IMR-90 (cell line): ENCODE measurements at regions not wholly inside any gene's neighbourhood (a gene's known extent, or its start where the extent isn't known, plus 50 kb on each side); places are given as distances from the start of the nearest gene placed in this dataset.

Source experiments
- ATAC-seq: fragments of 200-7000 bp; cut with Tn5 transposase; 2 replicates; pipeline ENCODE4 v1.9.1; 2020; ENCODE audit warnings: low read depth, mild to moderate bottlenecking, moderate library complexity
- BruUV-seq: library from RNA; stranded (reverse); fragments of 400-500 nt; replicated peaks from 2 replicates; lab custom pipeline; 2021; lab: Mats Ljungman, UMichigan
- CTCF ChIA-PET: fragments of 300-600 bp; formaldehyde crosslinking; extraction: SDS; loops from one replicate; lab custom pipeline; 2021; ENCODE audit warnings: antibody characterized with exemption; lab: Yijun Ruan, JAX
- POLR2A ChIA-PET: fragments of 300-600 bp; sonication (Branson Sonifier 250); formaldehyde crosslinking; loops from one replicate; lab custom pipeline; 2022; ENCODE audit warnings: antibody characterized with exemption; ENCODE audit not compliant: unreplicated experiment; lab: Charles Lee
- DNase-seq: peaks from one replicate; pipeline ENCODE4 v3.0.0; 2013
- H2AFZ ChIP-seq: replicated peaks from 2 replicates; pipeline ENCODE3; 2013; ENCODE audit warnings: low read length, mild to moderate bottlenecking; ENCODE audit not compliant: poor library complexity
- H2AK5ac ChIP-seq: 2 replicates; pipeline ENCODE4 v1.6.1; 2013; ENCODE audit warnings: low read depth, low read length, inconsistent platforms
- H2AK9ac ChIP-seq: replicated peaks from 2 replicates; pipeline ENCODE3; 2013; ENCODE audit warnings: mild to moderate bottlenecking, low read depth, low read length, moderate library complexity; ENCODE audit not compliant: poor library complexity
- H2BK120ac ChIP-seq: 2 replicates; pipeline ENCODE4 v1.6.1; 2013; ENCODE audit warnings: low read depth, low read length, inconsistent platforms
- H2BK15ac ChIP-seq: 3 replicates; pipeline ENCODE4 v1.6.1; 2013; ENCODE audit warnings: low read depth, low read length, inconsistent platforms
- H2BK20ac ChIP-seq: 2 replicates; pipeline ENCODE4 v1.6.1; 2013; ENCODE audit warnings: low read depth, mild to moderate bottlenecking, inconsistent platforms, low read length, moderate library complexity
- H2BK5ac ChIP-seq: 2 replicates; pipeline ENCODE4 v1.6.1; 2013; ENCODE audit warnings: mild to moderate bottlenecking, low read depth, low read length, inconsistent platforms; ENCODE audit not compliant: poor library complexity, severe bottlenecking
- H3K14ac ChIP-seq: replicated peaks from 2 replicates; pipeline ENCODE4 v1.6.1; 2013; ENCODE audit warnings: low read depth, low read length, inconsistent platforms
- H3K18ac ChIP-seq: 2 replicates; pipeline ENCODE4 v1.6.1; 2013; ENCODE audit warnings: low read depth, low read length, control low read depth
- H3K23ac ChIP-seq: 2 replicates; pipeline ENCODE4 v1.6.1; 2013; ENCODE audit warnings: low read depth, low read length, inconsistent platforms
- H3K27ac ChIP-seq: 2 replicates; pipeline ENCODE4 v1.5.1; 2013; ENCODE audit warnings: mild to moderate bottlenecking, control low read depth, low read length; ENCODE audit not compliant: insufficient read depth
- H3K27me3 ChIP-seq: 2 replicates; pipeline ENCODE4 v1.6.1; 2013; ENCODE audit warnings: low read length; ENCODE audit not compliant: control insufficient read depth, insufficient read depth
- H3K36me3 ChIP-seq: 2 replicates; pipeline ENCODE4 v1.6.1; 2013; ENCODE audit warnings: low read length, mixed read lengths; ENCODE audit not compliant: control insufficient read depth, insufficient read depth
- H3K4ac ChIP-seq: 2 replicates; pipeline ENCODE4 v1.6.1; 2013; ENCODE audit warnings: low read depth, low read length, inconsistent platforms
- H3K4me1 ChIP-seq: 2 replicates; pipeline ENCODE4 v1.6.1; 2013; ENCODE audit warnings: low read length, mixed read lengths; ENCODE audit not compliant: control insufficient read depth, insufficient read depth
- H3K4me2 ChIP-seq: 2 replicates; pipeline ENCODE4 v1.6.1; 2013; ENCODE audit warnings: low read depth, mild to moderate bottlenecking, control low read depth, low read length, moderate library complexity
- H3K4me3 ChIP-seq: 2 replicates; pipeline ENCODE4 v1.5.1; 2013; ENCODE audit warnings: low read depth, mild to moderate bottlenecking, control low read depth, low read length, moderate library complexity; ENCODE audit not compliant: insufficient read depth
- H3K56ac ChIP-seq: 2 replicates; pipeline ENCODE4 v1.6.1; 2013; ENCODE audit warnings: low read length, inconsistent platforms; ENCODE audit not compliant: insufficient read depth; ENCODE audit errors: extremely low read depth
- H3K79me1 ChIP-seq, 2 experiments: 2 replicates each; pipeline ENCODE4 v1.6.1; 2013; ENCODE audit warnings: low read length in 2 of 2, inconsistent platforms in 1 of 2, low read depth in 1 of 2
- H3K9ac ChIP-seq: 2 replicates; pipeline ENCODE4 v1.6.1; 2013; ENCODE audit warnings: low read depth, low read length, control low read depth
- H3K9me1 ChIP-seq: 2 replicates; pipeline ENCODE4 v1.6.1; 2013; ENCODE audit warnings: low read length, inconsistent platforms; ENCODE audit not compliant: insufficient read depth
- H3K9me3 ChIP-seq: 2 replicates; pipeline ENCODE4 v1.6.1; 2013; ENCODE audit warnings: low read length; ENCODE audit not compliant: control insufficient read depth, insufficient read depth
- H4K20me1 ChIP-seq: 2 replicates; pipeline ENCODE4 v1.6.1; 2013; ENCODE audit warnings: low read length, inconsistent platforms; ENCODE audit not compliant: insufficient read depth
- H4K5ac ChIP-seq: 2 replicates; pipeline ENCODE4 v1.6.1; 2013; ENCODE audit warnings: mild to moderate bottlenecking, low read depth, low read length, control low read depth
- H4K8ac ChIP-seq, 2 experiments: 2 replicates each; pipeline ENCODE4 v1.6.1; 2013; ENCODE audit warnings: low read depth in 2 of 2, low read length in 2 of 2, control low read depth in 1 of 2, inconsistent platforms in 1 of 2
- H4K91ac ChIP-seq: 2 replicates; pipeline ENCODE4 v1.6.1; 2013; ENCODE audit warnings: low read depth, low read length, inconsistent platforms; ENCODE audit not compliant: insufficient read depth
- BHLHE40 ChIP-seq: fragments of 150-350 bp; IDR thresholded peaks from 2 replicates; pipeline ENCODE4 v1.6.1; 2016; ENCODE audit warnings: mild to moderate bottlenecking, low read depth, low read length
- CEBPB ChIP-seq: IDR thresholded peaks from 2 replicates; pipeline ENCODE4 v1.6.1; 2012; ENCODE audit warnings: low read depth, low read length, improper control_type of control experiment
- CHD1 ChIP-seq: IDR thresholded peaks from 2 replicates; pipeline ENCODE4 v1.6.1; 2012; ENCODE audit warnings: low read depth, low read length, improper control_type of control experiment
- FOS ChIP-seq: fragments of 150-350 bp; IDR thresholded peaks from 2 replicates; pipeline ENCODE4 v1.6.1; 2016; ENCODE audit warnings: low read depth, low read length
- MAFK ChIP-seq: IDR thresholded peaks from 2 replicates; pipeline ENCODE4 v1.6.1; 2012; ENCODE audit warnings: low read depth, low read length, improper control_type of control experiment
- MAZ ChIP-seq: IDR thresholded peaks from 2 replicates; pipeline ENCODE4 v1.6.1; 2012; ENCODE audit warnings: low read depth, mild to moderate bottlenecking, low read length, improper control_type of control experiment, moderate library complexity, borderline replicate concordance
- MXI1 ChIP-seq: IDR thresholded peaks from 2 replicates; pipeline ENCODE4 v1.6.1; 2012; ENCODE audit warnings: low read depth, mild to moderate bottlenecking, low read length, moderate library complexity, borderline replicate concordance
- NFE2L2 ChIP-seq: fragments of 150-350 bp; IDR thresholded peaks from 2 replicates; pipeline ENCODE4 v1.6.1; 2016; ENCODE audit warnings: low read depth, mild to moderate bottlenecking, low read length
- POLR2A ChIP-seq: IDR thresholded peaks from 2 replicates; pipeline ENCODE4 v1.6.1; 2012; ENCODE audit warnings: mild to moderate bottlenecking, low read depth, low read length
- RAD21 ChIP-seq: IDR thresholded peaks from 2 replicates; pipeline ENCODE4 v1.6.1; 2012; ENCODE audit warnings: low read length, improper control_type of control experiment
- RCOR1 ChIP-seq: IDR thresholded peaks from 2 replicates; pipeline ENCODE4 v1.6.1; 2012; ENCODE audit warnings: mild to moderate bottlenecking, low read length, improper control_type of control experiment; ENCODE audit not compliant: insufficient replicate concordance
- RFX5 ChIP-seq: IDR thresholded peaks from 2 replicates; pipeline ENCODE4 v1.8.0; 2012; ENCODE audit warnings: low read depth, mild to moderate bottlenecking, low read length, moderate library complexity
- SMC3 ChIP-seq: fragments of 150-350 bp; IDR thresholded peaks from 2 replicates; pipeline ENCODE4 v1.6.1; 2016; ENCODE audit warnings: low read depth, mild to moderate bottlenecking, antibody characterized with exemption, low read length, moderate library complexity
- WGBS, 2 experiments: methylation state at CpG; one replicate each; pipeline versions ENCODE4 v1.1.5 to v1.1.7; 2013; ENCODE audit warnings: missing lambda C conversion rate in 2 of 2; ENCODE audit not compliant: insufficient read length in 1 of 2; ENCODE audit errors: extremely low coverage in 2 of 2; 5-methylcytosine and 5-hydroxymethylcytosine counted together
- dilution Hi-C: fragments of 300-500 bp; cut with HindIII; formaldehyde crosslinking; loops from one replicate; pipeline ENCODE4 v1.14.3; 2018; ENCODE audit warnings: low sequenced_read_pairs; ENCODE audit not compliant: unreplicated experiment
- in situ Hi-C: fragments of 300-500 bp; cut with MboI; formaldehyde crosslinking; loops from 3 replicates; pipeline ENCODE4 v1.14.3; 2019; ENCODE audit warnings: low sequenced_read_pairs, inconsistent platforms, mixed read lengths
- intact Hi-C: fragments of 100-400 bp; cut with micrococcal nuclease; formaldehyde crosslinking; loops from 2 replicates; pipeline ENCODE4 v1.10.0; 2022
- TF ChIP-seq, protein P1 (sequence below): fragments of 150-350 bp; IDR thresholded peaks from 2 replicates; pipeline ENCODE4 v1.6.1; 2017; ENCODE audit warnings: mild to moderate bottlenecking, antibody characterized with exemption, low read length, low read depth
- TF ChIP-seq, protein P2 (sequence below): fragments of 150-350 bp; IDR thresholded peaks from 2 replicates; pipeline ENCODE4 v1.6.1; 2016; ENCODE audit warnings: low read depth, mild to moderate bottlenecking, low read length, moderate library complexity, borderline replicate concordance
- TF ChIP-seq, protein P3 (sequence below): conservative IDR thresholded peaks from 2 replicates; pipeline ENCODE4 v1.5.1; 2012; ENCODE audit warnings: mild to moderate bottlenecking, low read depth, low read length, improper control_type of control experiment

DNA sequence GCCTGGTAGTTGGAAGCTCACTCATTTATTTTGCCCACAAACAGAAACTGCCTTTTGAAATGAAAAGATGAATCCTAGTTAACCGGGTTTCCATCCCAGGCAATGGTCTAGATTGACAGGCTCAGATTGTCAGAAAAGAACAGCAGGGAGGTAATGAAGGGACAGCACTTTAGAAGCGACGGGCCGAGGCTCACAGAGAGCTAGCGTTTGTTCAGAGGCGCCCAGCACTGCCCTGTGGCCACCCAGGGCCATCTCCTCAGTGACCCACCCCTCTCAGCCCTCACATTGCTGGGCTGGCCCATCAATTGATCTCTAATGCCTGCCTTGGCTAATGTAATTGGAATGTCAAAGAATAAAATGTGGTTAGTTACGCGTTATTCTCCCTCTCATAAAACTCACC lies 304.8 kb downstream of the CDCA7 start:
- H3K4me1 ChIP-seq, result peaks cover 10% of the 10 kb centered on the region

More for the DNA sequence above, 304.8 kb downstream of the CDCA7 start:
- no peaks in the 10 kb centered on the region for H3K9me3 ChIP-seq
- ChIA-PET POLR2A (no interaction called here), CTCF (no interaction called here)
- H3K14ac ChIP-seq, result no peak overlapping the region
- BruUV-seq, result no TSS peak
- peak overlapping the region; percentile 26; the same call in 1 of the 2 replicates for H3K18ac ChIP-seq
- no peak overlapping the region for H2AK9ac ChIP-seq
- intact Hi-C loops (loop anchor here (10.0 kb wide), 2 partner anchors 285 to 395 kb away; no protein-coding TSS in a partner anchor), dilution Hi-C loops (no loop called here), in situ Hi-C loops (no loop called here)
- H3K56ac ChIP-seq, result no peak overlapping the region
- H2AFZ ChIP-seq, result peak overlapping the region; percentile 35
- peak overlapping the region; percentile 2; the same call in 1 of the 2 replicates for H4K91ac ChIP-seq
- no peak overlapping the region for H3K27ac ChIP-seq
- no peak overlapping the region for H4K5ac ChIP-seq
- peak overlapping the region; percentile 60; the same call in 1 of the 2 replicates for H2AK5ac ChIP-seq
- no peak overlapping the region for H3K23ac ChIP-seq
- no peak for ATAC-seq
- no peak for DNase-seq
- no peak overlapping the region for H3K4me2 ChIP-seq
- H3K9me1 ChIP-seq, result peaks cover 9% of the 10 kb centered on the region; the same call in 1 of the 2 replicates
- TF ChIP-seq RFX5, result no peak
- TF ChIP-seq FOS, result no peak
- TF ChIP-seq MAFK, result no peak
- TF ChIP-seq POLR2A, result no peak
- TF ChIP-seq, protein P1, sequence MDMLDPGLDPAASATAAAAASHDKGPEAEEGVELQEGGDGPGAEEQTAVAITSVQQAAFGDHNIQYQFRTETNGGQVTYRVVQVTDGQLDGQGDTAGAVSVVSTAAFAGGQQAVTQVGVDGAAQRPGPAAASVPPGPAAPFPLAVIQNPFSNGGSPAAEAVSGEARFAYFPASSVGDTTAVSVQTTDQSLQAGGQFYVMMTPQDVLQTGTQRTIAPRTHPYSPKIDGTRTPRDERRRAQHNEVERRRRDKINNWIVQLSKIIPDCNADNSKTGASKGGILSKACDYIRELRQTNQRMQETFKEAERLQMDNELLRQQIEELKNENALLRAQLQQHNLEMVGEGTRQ, result no peak
- no peak for TF ChIP-seq RCOR1
- TF ChIP-seq, protein P2, sequence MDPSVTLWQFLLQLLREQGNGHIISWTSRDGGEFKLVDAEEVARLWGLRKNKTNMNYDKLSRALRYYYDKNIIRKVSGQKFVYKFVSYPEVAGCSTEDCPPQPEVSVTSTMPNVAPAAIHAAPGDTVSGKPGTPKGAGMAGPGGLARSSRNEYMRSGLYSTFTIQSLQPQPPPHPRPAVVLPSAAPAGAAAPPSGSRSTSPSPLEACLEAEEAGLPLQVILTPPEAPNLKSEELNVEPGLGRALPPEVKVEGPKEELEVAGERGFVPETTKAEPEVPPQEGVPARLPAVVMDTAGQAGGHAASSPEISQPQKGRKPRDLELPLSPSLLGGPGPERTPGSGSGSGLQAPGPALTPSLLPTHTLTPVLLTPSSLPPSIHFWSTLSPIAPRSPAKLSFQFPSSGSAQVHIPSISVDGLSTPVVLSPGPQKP, result no peak
- no peak for TF ChIP-seq MAZ
- no peak for TF ChIP-seq NFE2L2
- TF ChIP-seq CHD1, result no peak
- TF ChIP-seq SMC3, result no peak
- no peak for TF ChIP-seq CEBPB
- TF ChIP-seq MXI1, result no peak
- TF ChIP-seq RAD21, result no peak
- TF ChIP-seq, protein P3, sequence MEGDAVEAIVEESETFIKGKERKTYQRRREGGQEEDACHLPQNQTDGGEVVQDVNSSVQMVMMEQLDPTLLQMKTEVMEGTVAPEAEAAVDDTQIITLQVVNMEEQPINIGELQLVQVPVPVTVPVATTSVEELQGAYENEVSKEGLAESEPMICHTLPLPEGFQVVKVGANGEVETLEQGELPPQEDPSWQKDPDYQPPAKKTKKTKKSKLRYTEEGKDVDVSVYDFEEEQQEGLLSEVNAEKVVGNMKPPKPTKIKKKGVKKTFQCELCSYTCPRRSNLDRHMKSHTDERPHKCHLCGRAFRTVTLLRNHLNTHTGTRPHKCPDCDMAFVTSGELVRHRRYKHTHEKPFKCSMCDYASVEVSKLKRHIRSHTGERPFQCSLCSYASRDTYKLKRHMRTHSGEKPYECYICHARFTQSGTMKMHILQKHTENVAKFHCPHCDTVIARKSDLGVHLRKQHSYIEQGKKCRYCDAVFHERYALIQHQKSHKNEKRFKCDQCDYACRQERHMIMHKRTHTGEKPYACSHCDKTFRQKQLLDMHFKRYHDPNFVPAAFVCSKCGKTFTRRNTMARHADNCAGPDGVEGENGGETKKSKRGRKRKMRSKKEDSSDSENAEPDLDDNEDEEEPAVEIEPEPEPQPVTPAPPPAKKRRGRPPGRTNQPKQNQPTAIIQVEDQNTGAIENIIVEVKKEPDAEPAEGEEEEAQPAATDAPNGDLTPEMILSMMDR, result no peak
- TF ChIP-seq BHLHE40, result no peak
- H4K8ac ChIP-seq, result 0 out of 4 replicates have a peak overlapping the region, but pooled peaks of 1 of the 2 experiments have one; percentile 39
- no peaks in the 10 kb centered on the region for H4K20me1 ChIP-seq
- H2BK15ac ChIP-seq, result peak overlapping the region; percentile 54; the same call in 1 of the 3 replicates
- H3K27me3 ChIP-seq, result 0 out of 2 replicates have a peak, but pooled peaks cover under 1% of the 10 kb centered on the region
- H2BK20ac ChIP-seq, result peak overlapping the region; percentile 51
- no CpG with 5 or more reads among the region's 8 CpGs for WGBS, 2 experiments
- no peaks in the 10 kb centered on the region for H3K36me3 ChIP-seq
- no peak overlapping the region for H2BK5ac ChIP-seq
- H3K79me1 ChIP-seq, result 0 out of 4 replicates have a peak, but pooled peaks cover 0 to 3% of the 10 kb centered on the region in 2 experiments
- H3K4me3 ChIP-seq, result no peak overlapping the region
- peak overlapping the region; percentile 47 for H3K4ac ChIP-seq
- peak overlapping the region; percentile 9 for H2BK120ac ChIP-seq
- H3K9ac ChIP-seq, result no peak overlapping the region
